DMS114 treated with DMSO at 0.1 percent for 48 hours (cell line): ENCODE measurements at regions not wholly inside any gene's neighbourhood (a gene's known extent, or its start where the extent isn't known, plus 50 kb on each side); places are given as distances from the start of the nearest gene placed in this dataset.
"Not testable (repeated sequence)": the region's sequence is repeated elsewhere in the genome, so short reads cannot be mapped to it uniquely, and the experiment has no call there.

Experiments
- DNase-seq: peaks from one replicate; lab custom pipeline; 2025; ENCODE audit not compliant: unreplicated experiment; lab: John Stamatoyannopoulos, UW

- DNase-seq, result no peak
Observed at GRCh38 chr1:194062526-194062925, 876.1 kb upstream of the B3GALT2 start.

- DNase-seq, result no peak
Observed at GRCh38 chr1:194060481-194060880, 874.1 kb upstream of the B3GALT2 start.

- DNase-seq, result not testable (repeated sequence)
Observed at GRCh38 chr1:194058268-194058667, 871.9 kb upstream of the B3GALT2 start.

- no peak for DNase-seq
Observed at GRCh38 chr1:194056169-194056568, 869.8 kb upstream of the B3GALT2 start.

GRCh38 chr1:194055536-194055935, 869.1 kb upstream of the B3GALT2 start:
- no peak for DNase-seq

- no peak for DNase-seq
Observed at GRCh38 chr1:194052514-194053338, 866.3 kb upstream of the B3GALT2 start.

GRCh38 chr1:194047921-194048320, 861.5 kb upstream of the B3GALT2 start:
- DNase-seq, result no peak

GRCh38 chr1:194047206-194047605, 860.8 kb upstream of the B3GALT2 start:
- no peak for DNase-seq

GRCh38 chr1:194045416-194045815, 859.0 kb upstream of the B3GALT2 start:
- DNase-seq, result no peak

- DNase-seq, result no peak
Observed at GRCh38 chr1:194044892-194045291, 858.5 kb upstream of the B3GALT2 start.

- DNase-seq, result no peak
Observed at GRCh38 chr1:194043984-194044755, 857.8 kb upstream of the B3GALT2 start.

GRCh38 chr1:194042736-194043135, 856.3 kb upstream of the B3GALT2 start:
- DNase-seq, result no peak

GRCh38 chr1:194040496-194040895, 854.1 kb upstream of the B3GALT2 start:
- DNase-seq, result no peak

GRCh38 chr1:194039578-194039977, 853.2 kb upstream of the B3GALT2 start:
- no peak for DNase-seq

- no peak for DNase-seq
Observed at GRCh38 chr1:194033646-194034045, 847.2 kb upstream of the B3GALT2 start.

- no peak for DNase-seq
Observed at GRCh38 chr1:194028002-194028401, 841.6 kb upstream of the B3GALT2 start.

- no peak for DNase-seq
Observed at GRCh38 chr1:194026422-194026821, 840.0 kb upstream of the B3GALT2 start.

GRCh38 chr1:194024659-194025058, 838.2 kb upstream of the B3GALT2 start:
- no peak for DNase-seq

- DNase-seq, result no peak
Observed at GRCh38 chr1:194014014-194014413, 827.6 kb upstream of the B3GALT2 start.

GRCh38 chr1:194013561-194013960, 827.1 kb upstream of the B3GALT2 start:
- DNase-seq, result no peak

- DNase-seq, result no peak
Observed at GRCh38 chr1:194004146-194004545, 817.7 kb upstream of the B3GALT2 start.

GRCh38 chr1:194001726-194002350, 815.4 kb upstream of the B3GALT2 start:
- DNase-seq, result not testable (repeated sequence)
